Ovary (tissue), 3 donors: ENCODE measurements at regions not wholly inside any gene's neighbourhood (a gene's known extent, or its start where the extent isn't known, plus 50 kb on each side); places are given as distances from the start of the nearest gene placed in this dataset.

Experiments used
- CTCF ChIP-seq, 3 donors: fragments of 450-650 bp in 2 of 3; fragments of 200-600 bp in 1 of 3; IDR thresholded peaks; one replicate each; pipeline versions ENCODE4 v1.5.1 to v1.8.0; 2016 to 2022; ENCODE audit warnings: antibody characterized with exemption in 3 of 3, mild to moderate bottlenecking in 1 of 3
- EP300 ChIP-seq: sonication (generic); formaldehyde crosslinking; IDR thresholded peaks from one replicate; pipeline ENCODE4 v1.6.1; 2017; ENCODE audit warnings: antibody characterized with exemption
- POLR2A ChIP-seq: fragments of 450-650 bp; IDR thresholded peaks from one replicate; pipeline ENCODE4 v1.6.1; 2017; ENCODE audit warnings: antibody characterized with exemption, mild to moderate bottlenecking, moderate library complexity
- donor health status: DM: no; HTN: no; CAD: no.

GRCh38 chr3:190972196-190972595, 109.7 kb upstream of the GMNC start:
- no peak for TF ChIP-seq CTCF (IDR thresholded peaks at IDR 0.05)
- no peak for TF ChIP-seq POLR2A
- no peak for TF ChIP-seq EP300
